ENCODE measurements at regions not wholly inside any gene's neighbourhood (a gene's known extent, or its start where the extent isn't known, plus 50 kb on each side); places are given as distances from the start of the nearest gene placed in this dataset.
"Not testable (repeated sequence)": the region's sequence is repeated elsewhere in the genome, so short reads cannot be mapped to it uniquely, and the experiment has no call there.

DNA sequence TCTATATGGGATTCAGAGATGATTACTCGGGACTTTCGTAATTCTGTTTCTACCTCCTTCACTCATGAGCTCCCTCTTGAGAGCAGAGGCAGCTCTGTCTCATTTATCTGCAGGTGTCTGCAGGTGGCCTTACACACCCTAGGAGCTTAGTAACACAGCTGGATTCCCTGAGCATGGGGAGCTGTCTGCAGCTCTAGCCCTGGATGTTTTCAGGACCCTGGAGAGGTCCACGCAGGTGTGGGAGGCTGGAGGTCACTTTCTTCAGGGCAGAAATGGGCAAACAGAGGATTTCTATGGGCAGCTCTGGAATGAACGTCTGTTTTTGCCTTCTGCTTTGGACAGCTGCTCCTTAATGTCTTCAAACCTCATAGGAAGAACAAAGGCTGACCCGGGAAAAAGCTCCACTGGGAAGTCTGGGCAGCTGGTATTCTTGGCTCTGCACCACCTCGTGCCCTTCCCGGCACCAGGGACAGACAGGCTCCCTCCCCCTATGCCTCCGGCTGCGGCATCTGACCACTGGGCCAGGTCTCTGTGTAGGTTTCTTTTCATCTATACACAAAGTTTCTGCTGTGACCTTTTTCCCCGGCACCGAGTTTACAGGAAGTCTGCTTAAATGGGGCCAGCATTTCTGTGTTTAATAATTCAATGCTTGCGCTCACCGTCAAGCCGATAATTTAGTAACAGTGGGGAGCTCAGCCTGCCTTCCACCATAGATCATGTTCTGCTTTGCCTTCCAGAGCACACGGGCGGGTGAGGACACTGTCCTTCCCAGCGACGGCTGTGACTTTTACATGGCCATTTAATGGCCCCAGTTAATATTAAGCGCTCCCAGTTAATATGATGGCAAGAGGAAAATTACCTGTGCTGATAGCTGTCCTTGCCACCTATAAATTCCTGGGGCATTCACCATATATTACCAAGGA lies 320.2 kb upstream of the SFSWAP start:
- DNase-seq (ENCODE audit: low read depth): no peak

DNA sequence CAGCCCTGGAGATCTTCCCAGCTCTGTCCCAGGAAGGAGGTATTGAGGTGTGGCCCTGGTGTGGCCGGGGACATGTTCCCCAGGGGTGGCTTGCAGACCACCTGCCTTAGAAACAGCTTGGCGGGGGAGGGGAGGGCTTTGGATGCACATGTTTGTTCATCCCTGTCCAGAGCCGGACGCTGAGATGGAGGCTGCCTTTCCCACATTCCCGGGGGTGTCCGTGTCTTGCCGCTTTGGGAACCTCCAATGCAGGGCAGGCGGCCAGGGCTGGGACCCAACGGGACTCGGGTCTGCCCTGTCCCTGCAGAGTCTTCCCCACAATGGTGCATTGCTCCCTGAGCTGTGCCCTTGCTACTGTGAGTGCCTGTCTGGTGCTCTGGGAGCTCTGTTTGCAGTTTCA lies 319.5 kb upstream of the SFSWAP start:
- DNase-seq (ENCODE audit: low read depth): no peak

DNA sequence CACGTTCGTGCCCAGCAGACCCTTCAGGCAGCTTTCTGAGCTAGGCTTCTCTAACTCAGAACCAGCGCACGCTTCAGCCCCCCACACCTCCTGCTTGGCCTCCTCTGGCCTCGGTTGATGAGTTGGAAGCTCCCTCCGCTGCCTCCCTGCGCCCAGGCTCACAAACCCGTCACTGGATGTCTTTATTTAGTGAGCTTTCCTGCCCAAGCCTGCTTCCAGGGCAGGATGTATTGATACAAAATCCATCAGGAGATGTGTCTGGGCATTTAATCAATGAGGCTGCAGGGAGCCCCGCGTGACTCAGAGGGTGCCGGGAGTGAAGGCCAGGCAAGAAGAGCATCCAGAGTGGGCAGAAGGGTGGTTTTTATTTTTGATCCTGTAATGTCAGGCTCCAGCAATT lies 316.1 kb upstream of the SFSWAP start:
- not testable (repeated sequence) for DNase-seq (ENCODE audit: low read depth)

DNA sequence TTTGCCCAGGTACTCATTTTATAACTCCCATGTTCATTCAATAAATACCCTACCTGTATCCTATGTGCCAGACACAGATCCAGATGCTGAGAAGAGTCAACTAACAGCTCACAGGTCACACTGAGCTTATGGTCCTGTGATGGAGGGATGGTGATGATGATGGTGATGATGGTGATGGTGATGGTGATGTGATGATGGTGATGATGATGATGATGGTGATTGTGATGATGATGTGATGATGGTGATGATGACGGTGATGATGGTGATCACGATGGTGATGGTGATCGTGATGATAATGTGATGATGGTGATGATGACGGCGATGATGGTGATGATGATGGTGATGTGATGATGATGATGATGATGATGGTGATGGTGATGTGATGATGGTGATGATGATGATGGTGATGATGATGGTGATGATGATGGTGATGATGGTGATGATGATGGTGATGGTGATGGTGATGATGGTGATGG lies 315.6 kb upstream of the SFSWAP start:
- not testable (repeated sequence) for DNase-seq (ENCODE audit: low read depth)

DNA sequence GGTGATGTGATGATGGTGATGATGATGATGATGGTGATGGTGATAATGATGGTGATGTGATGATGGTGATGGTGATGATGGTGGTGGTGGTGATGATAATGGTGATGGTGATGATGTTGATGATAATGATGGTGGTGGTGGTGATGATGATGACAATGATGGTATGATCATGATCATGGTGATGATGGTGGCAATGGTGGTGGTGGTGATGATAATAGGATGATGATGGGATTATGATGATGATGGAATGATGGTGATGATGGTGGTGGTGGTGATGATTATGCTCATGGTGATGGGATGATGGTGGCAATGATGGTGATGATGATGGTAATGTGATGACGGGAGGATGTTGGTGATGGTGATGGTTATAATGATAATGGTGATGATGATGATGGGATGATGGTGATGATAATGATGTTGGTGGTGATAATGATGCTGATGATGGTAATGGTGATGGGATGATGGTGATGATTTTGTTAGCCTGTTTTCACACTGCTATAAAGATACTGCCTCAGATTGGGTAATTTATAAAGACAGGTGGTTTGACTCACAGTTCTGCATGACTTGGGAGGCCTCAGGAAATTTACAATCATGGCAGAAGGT lies 314.8 kb upstream of the SFSWAP start:
- DNase-seq (ENCODE audit: low read depth): no peak

DNA sequence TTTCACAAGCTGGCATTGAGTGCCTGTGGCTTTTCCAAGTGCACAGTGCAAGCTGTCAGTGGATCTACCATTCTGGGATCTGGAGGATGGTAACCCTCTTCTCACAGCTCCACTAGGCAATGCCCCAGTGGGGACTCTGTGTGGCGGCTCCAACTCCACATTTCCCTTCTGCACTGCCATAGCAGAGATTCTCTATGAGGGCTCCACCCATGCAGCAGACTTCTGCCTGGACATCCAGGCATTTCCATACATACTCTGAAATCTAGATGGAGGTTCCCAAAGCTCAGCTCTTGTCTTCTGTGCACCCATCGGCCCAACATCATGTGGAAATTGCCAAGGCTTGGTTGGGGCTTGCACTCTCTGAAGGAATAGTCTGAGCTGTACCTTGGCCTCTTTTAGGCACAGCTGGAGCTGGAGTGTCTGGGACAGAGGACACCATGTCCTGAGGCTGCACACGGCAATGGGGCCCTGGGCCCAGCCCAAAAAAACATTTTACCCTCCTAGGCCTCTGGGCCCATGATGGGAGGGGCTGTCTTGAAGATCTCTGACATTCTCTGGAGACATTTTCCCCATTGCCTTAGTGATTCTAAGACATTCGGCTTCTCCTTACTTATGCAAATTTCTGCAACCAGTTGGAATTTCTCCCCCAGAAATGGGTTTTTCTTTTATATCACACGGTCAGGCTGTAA lies 313.3 kb upstream of the SFSWAP start:
- DNase-seq (ENCODE audit: low read depth): no peak

DNA sequence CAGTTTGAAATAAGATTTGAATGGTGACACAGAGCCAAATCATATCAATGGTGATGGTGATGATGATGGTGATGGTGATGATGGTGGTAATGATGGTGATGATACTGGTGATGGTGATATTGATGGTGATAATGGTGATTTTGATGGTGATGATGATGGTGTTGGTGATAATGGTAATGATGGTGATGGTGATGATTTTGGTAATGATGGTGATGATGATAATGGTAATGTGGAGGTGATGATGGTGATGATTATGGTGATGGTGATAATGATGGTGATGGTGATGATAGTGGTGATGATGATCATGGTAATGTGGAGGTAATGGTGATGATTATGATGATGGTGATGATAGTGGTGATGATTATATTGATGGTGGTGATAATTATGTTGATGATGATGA lies 311.9 kb upstream of the SFSWAP start:
- no peak for DNase-seq (ENCODE audit: low read depth)

DNA sequence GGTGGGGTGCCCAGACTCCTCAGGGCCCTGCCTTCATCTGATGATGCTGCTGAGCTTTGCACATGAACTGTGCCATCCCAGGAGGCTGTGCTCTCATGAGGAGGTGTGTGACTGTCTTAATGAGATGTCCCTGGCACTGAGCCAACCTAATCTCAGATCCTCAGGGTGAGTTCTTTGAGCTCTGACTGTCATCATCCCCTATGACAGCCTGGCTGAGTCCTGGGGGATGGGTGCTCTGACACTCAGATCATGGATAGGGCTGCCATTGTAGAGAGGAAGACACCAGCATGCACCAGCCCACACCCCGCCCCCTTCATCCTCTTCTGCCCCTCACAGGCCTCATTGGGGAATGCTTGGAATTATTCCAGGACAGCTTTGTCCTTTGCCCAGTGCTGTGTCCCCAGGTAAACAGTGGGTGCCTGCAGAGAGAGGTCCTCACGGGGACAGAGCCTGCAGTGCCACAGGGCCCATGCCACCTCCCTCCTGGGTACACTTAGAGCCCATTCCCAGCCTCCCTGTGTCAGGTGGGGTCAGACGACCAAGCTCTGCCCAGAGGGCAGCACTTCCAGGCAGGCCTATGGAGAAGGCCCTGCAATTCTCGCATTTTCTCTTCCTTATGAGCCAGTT lies 310.1 kb upstream of the SFSWAP start:
- not testable (repeated sequence) for DNase-seq (ENCODE audit: low read depth)

DNA sequence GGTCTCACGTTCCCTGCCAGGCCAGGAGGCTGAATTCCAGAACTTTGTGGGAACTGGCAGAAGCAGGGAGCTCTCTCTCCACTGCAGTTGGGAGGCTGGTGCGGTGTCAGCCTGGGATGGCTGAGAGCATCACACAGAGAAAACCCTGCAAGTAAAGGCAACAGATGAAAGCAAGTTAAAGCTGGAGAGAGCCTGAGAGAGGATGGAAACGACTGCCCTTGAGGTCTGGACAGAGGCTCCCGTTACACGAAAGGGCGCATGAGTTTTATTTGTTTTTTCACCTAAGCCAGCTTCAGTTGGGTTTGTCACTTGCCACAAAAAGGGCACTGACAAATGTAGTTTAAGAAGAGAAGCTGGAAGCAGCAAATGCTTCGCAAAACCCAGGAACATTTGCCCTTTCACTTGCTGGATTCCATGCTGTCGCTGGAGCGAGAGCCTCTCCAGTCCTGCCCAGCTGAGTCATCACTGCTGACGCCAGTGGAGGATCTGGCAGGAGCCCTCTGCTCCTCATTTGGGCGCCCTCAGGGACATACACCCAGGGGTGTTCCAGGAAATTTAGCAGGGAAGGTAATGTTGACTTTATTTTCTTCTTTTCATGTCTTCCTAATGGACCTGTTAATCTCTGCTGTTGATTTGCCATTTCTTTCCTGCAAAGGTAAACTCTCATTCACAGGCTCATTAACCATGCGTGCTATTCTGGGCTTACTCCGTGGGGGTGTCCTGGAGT lies 308.8 kb upstream of the SFSWAP start:
- DNase-seq (ENCODE audit: low read depth): not testable (repeated sequence)

DNA sequence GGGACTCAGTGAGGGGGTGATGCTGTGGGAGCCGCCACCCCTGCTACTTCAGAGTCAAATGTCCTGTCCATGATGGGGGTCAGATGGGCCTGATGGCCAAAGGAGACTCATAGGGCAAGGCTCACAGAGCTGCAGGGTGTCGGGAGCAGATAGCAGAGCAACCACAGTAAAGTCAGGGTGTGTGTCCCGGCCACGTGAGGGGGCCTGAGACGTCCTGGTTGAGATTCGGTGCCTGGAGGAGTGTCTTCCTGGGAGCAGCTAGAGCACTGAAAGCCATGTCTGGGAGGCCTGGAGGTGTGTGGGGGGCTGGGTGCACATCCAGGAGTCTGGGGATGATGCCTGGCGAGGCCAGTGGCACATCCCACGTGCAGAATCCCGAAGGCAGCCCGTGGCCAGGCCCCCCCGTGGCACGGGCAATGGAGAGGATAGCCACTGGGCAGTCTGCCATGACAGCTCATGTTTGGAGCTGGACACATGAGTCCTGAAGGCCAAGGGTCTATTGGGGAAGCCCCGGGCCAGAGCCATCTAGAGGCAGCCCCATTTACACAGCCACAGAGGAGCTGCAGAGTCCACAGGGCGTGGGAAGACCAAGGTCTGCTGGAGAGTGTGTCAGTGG lies 308.0 kb upstream of the SFSWAP start:
- no peak for DNase-seq (ENCODE audit: low read depth)

DNA sequence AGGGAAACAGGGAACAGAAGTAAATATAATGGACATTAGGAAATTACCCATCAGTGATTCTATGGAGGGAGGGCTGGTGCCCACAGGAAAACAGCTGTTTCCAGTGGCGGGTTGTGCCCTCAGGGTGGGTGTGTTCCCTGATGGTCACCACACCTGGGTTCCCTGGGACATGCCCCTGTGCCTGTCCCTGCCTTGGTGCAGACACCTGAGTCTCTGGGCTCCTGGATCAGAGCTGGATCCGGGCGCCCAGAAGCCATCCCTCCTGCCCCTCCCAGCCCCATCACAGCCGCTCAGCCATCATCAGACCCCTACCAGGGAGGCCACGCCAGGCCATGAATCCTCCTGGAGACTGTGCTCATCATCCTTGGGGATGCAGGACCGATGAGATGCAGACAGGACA lies 307.2 kb upstream of the SFSWAP start:
- no peak for DNase-seq (ENCODE audit: low read depth)

DNA sequence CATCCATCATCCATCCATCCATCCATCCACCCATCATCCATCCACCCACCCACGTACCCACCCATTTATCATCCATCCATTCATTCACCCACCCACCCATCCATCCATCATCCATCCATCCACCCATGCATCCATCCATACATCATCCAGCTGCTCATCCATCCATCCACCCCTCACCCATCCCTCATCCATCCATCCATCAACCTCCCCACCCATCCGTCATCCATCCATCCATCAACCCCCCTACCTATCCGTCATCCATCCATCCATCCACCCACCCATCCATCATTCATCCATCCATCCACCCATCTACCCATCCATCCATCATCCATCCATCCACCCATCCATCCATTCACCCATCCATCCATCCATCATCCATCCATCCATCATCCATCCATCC lies 306.2 kb upstream of the SFSWAP start:
- no peak for DNase-seq (ENCODE audit: low read depth)

DNA sequence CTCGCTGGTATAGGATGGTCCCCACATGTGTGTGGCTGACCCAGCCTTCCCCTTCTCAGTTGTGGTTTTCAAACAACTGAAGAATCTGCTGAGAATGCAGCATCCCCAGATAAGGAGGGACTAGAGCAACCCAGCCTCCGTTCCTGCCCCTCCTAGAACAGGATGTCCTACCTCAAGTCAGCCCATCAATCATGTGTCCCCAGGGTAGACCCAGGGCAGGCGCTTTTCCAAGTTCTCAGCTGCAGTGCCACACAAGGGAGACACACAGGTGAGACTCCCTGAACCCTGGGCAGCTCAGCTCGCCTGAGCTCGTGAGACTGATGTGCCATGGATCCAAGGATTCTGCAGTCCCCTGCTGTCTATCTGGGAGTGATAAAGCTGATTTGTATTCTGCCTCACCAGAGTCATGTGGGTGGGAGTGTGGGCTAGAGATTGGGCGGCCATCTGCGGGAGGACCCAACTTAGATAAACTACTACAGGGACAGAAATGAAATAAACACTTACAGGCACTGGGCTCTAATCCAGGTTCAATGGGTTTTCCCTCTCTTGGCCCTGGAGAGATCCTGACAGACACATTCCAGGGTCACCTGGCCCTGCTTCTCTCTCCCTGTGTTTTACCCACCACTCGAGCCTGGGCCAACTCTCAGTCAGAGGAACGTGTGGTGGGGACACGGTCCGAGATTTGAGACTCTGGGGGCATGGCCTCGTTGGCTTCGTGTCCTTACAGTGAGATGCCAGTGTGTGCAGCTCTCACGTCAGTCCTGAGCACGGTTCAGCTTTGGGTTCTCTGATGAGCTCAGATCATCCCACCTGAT lies 303.5 kb upstream of the SFSWAP start:
- no peak for DNase-seq (ENCODE audit: low read depth)

DNA sequence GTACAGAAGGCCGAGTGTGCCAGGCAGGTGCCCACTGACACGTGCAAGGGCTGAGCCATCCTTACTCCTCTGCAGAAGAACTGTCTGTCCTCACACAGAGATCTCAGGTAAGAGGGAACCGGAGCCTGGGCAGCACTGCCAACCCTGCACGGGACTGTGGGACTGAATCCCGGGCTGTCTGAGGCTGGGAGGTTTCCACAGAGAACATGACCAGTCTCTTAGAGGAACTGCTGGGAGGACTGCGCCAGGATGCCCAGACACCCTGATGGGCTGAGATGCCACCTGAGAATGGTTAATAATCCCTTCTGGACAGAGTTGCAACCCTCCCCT lies 302.9 kb upstream of the SFSWAP start:
- DNase-seq (ENCODE audit: low read depth): no peak

DNA sequence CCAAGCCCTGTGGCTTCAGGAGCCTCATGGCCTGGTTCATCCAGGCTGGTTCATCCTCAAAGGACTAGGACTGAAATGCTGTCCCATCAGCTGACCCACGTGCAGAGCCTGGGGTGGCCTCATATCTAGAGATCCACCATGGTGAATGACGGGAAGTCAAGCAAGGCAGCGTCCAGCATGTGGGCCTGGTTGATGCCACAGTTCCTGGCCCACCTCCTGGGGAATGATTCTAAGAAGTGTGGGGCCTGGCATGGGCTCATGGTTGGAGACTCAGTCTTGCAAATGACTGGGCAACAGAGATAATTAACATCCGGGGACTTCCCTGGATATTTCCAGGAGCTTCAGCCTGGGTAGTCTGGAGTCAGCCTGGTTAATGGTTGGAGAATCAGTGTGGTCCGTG lies 302.4 kb upstream of the SFSWAP start:
- no peak for DNase-seq (ENCODE audit: low read depth)

DNA sequence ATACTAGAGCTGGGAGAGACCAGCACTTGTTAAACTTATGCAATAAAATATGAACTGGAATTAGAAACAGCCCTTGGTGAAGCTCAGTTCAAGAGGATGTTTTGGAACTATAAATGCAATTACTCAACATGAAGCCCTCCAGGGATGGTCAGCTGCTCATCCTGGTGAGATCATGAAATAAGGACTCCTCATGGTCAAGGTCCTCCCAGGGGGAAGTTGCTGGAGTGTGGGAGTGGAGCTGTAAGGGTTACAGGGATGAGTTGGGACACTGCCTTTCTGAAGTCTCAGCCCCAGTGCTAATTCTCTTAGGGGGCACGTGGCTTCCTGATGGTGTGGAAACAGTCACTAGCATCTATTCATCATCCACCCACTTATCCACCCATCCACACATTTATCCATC lies 301.7 kb upstream of the SFSWAP start:
- DNase-seq (ENCODE audit: low read depth): no peak

DNA sequence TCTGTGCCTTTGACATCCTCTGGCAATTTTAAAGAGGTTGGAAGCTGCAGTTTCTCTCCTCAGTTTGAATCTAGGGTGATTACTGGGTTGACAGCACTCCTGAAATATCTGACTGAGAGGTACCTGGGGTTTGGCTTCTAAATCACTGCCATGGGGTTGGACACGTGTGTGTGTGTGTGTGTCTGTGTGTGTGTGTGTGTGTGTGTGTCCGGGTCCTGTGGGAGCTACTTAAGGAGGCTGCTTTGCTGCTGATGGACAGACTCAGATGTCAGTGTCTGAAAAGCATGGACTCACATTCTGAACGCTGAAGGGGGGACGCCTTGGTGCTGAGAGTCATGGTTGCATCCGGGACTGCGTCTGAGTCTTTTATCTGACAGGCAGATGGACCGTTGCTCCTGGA lies 299.1 kb upstream of the SFSWAP start:
- DNase-seq (ENCODE audit: low read depth): not testable (repeated sequence)

DNA sequence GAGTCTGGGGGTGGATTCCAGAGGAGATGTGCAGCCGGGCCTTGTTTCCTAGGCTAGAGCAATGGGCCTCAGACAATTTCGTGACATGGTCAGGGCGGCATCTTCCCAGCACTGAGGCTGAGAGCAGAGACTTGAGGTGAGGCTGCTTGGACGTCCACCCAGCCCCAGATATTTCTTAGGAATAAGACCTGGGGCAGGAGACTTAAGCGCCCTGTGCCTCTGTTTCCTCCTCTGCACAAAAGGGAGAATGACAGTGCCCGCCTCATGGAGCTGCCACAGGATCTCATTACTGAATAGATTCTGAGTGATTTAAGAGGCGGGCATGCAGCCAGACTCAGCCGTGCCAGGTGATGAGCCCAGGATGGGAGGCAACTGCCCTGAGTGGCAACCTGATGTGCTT lies 297.9 kb upstream of the SFSWAP start:
- no peak for DNase-seq (ENCODE audit: low read depth)

DNA sequence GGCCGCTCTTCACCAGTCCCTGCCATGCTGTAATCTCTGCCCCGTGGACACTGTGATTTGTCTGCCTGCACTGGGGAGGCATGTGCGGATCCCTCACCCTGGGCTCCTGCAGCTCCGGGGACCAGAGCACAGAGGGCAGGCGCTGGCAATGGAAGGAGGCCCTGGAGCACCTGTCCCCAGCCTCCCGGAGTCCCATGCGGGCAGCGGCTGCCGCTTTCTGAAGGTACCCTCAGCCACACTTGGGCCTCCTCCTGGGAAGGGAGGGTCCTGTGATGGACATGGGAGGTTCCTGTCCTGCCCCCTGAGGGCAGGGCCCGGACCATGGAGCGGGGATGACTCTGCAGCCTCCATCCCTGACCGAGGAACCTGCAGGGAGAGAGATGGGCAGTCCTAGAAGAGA lies 297.4 kb upstream of the SFSWAP start:
- no peak for DNase-seq (ENCODE audit: low read depth)

DNA sequence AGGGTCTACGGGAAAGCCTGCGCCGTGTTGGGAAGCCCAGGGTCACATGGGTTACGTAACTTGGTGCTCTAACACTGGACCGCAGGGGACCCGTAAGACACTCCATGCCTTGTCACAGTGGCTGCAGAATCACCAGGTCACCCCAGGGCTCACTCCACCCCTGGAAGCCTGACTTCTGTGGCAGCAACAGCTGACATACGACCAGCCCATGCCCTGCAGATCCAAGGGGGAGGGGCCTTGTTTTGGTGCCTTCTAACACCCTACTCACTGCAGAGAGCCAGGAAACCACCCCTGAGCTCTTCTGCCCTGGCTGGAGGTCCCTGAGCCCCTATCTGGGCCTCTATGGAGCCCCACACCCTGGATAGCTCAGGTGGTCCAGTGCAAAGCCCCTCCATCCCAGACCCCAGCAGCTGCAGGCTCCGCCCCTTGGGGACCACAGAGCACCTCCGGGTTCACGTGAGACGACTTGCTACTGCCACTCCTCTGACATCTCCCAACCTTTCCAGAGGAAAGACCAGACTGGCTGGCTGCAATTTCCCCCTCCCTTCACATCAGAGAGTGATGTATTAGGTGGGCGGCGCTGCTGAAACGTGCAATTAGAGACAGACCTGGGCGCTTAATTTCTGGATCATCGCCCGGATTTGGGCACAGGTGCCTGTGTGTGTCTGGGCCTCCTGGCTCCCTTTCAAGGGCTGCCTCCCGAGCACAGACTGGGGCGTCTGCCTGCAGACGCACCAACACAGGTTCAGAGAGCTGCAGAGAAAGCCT lies 296.6 kb upstream of the SFSWAP start:
- DNase-seq (ENCODE audit: low read depth): not testable (repeated sequence)
